SKM-1 treated with dmso at 0.1 percent for 144 hours (cell line): ENCODE measurements at regions not wholly inside any gene's neighbourhood (a gene's known extent, or its start where the extent isn't known, plus 50 kb on each side); places are given as distances from the start of the nearest gene placed in this dataset.

Experiments
- DNase-seq: peaks from one replicate; lab custom pipeline; 2025; ENCODE audit not compliant: unreplicated experiment; lab: John Stamatoyannopoulos, UW

DNA sequence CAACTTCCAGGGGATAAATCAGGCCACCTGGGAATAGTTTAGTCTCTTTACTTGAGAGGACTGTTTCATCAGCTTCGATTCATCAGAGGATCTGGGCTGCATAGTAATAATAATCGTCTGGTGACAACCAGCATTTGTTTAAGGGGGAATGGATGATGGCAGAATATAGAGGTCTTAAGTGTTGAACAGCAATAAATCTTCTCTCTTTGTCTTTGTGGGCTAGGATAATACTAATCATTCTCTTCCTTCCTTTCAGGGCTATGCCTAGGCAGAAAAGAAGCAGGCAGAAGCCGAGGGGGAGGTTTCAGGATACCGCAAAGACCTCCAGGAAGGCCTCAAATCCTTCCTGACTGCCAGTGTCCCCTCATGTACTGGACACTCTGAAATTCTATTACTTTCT is 150.4 kb upstream of the GAREM1 start:
- no peak for DNase-seq

DNA sequence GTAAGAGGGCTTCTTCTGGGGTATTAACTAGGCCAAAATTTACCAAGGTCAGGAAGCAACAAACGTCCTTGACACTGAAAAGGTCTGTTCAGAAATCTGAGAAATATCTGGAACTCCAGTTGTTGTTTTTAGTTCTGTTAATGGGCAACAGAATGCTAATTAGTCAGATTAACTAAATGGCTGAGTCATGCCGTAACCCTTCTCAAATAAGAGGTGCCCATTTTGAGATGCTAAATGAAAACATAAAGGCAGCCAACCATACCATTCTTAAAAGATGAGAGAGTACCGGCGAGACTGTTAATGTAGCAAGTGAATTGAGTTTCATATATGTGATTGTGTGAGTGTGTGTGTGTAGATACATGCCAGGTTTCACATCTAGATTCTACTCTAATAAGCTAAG is 147.9 kb upstream of the GAREM1 start:
- no peak for DNase-seq

DNA sequence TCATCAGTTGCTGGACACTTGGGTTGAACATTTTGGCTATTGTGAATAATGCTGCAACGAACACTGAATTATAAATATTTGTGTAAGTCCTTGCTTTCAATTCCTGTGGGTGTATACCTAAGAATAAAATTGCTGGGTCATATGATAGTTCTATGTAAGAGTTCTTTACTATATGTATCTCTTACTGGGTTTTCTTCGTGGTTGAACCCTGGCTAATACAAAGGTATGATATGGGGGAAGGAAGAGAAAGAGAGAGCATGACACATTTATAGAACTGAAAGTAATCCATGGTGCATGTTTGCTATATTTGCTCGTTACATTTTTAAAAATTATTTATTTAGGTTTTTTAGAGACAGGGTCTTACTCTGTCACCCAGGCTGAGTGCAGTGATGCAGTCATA is 143.1 kb upstream of the GAREM1 start:
- DNase-seq, result no peak

DNA sequence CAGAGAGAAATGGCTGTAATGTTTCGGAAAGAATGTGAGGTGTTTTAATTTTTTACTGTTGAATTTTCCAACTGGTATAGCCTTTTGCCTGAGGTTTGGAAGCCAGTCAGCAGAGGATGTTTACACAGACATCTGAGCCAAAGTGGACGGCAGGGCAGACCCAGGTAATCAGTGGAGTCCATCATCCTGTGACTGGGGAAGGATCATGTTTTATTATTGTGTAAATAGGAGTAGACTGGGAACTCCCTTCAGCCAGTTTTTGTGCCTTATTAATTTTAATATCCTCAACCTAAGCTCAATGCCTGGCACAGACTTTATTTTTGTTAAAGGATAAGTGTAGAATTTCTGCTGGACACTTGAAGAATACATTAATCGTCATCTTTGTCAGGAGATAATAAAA is 142.0 kb upstream of the GAREM1 start:
- no peak for DNase-seq

DNA sequence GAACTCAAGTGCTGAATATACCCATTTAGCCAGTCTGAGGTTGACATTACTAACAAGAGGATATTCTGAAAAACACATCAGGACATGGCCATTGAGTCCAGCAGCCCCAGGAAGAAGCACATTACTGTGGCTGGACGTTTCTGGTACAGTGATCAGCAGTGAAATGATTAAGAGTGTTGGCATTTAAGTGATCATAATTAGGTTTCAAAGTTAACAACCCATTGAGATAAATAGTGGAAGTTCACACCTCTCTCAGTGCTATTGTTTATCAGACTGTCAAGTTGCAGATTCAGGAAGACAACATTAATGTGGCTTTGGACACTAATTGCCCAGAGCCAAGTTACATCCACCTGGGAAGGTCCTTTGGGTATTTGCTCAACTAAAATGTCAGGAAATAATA is 139.5 kb upstream of the GAREM1 start:
- no peak for DNase-seq

DNA sequence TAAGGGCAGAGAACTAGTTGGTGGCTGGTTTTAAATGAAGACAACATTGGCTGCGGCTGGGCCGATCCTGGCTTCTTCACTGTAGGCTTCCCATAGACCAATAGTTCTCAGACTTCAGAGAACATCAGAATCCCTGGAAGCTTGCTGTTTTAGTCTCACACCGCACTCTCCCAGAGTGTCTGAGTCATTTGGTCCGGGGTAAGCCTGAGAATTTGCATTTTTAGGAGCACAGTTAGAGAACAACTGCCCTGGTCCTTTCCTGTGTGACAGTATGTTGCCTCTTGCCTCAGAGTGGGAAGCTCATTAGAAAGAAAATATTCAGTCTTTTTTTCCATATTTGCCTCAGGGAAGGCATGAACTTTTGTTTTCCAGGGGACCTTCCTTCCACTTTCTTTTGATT is 137.1 kb upstream of the GAREM1 start:
- no peak for DNase-seq

DNA sequence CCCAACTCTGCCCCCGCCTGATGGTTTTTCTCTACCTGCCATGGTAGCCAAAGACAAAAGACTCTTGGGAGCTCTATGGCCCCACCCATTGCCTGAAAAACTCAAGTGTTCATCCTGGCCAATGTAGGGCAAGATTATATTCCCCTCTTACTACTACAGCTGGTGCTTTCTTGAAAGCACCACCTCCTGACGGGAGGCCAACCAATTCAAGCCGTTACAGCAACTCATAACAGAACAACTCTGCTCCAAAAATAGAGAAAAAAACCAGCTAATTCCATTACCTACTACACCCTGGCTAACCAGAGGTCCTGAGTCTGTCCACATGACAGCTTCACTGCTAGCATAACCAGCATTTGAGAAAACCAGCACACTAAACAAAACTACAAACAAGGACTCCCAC is 127.5 kb upstream of the GAREM1 start:
- no peak for DNase-seq

DNA sequence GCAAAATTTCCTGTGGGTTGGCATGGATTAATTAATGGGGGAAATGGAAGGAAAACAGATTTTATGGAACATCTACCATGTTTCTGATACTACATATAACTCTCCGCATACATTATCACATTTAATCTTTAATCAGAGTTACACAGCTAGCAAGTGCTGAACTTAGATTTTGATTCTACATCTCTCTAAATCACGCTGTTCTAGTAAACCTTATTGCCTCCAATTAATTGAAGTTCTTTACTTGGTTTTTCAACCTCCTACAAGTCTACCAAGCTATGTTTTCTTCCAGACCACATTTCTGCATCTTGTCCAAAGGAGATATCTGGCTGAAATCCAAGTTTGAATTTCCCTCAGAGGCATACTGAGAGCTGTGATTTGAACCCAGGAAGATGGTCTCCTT is 125.8 kb upstream of the GAREM1 start:
- no peak for DNase-seq

DNA sequence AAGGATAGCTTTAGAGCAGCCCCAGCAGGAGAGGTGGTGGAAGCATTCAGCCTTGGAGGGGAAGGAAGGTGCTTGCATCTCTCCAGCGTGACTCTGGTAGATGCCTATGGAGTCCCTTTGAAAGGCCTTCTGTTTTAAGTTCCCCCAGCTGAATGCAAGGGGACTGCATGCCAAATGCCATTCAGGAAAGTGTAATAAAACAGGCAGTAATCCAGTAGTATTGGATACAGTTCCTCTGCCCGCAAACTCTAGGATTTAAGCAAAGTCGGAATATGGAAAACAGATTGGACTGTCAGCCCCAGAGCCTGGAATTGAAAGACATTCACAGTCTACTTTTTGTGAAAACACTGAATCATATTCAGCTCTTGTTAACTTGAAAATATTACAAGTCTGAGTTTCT is 125.2 kb upstream of the GAREM1 start:
- no peak for DNase-seq

DNA sequence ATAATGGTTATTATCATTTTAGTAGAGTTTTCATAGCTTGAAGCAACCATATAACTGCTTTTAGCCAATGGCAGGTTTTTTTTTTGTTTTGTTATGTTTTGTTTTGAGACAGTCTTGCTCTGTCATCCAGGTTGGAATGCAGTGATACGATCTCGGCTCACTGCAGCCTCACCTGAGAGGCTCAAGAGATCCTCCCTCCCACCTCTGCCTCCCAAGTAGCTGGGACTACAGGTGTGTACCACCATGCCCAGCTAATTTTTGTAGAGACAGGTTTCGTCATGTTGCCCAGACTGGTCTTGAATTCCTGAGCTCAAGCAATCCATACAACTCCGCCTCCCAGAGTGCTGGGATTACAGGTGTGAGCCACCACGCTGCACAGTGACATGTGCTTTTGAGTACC is 117.5 kb upstream of the GAREM1 start:
- no peak for DNase-seq

DNA sequence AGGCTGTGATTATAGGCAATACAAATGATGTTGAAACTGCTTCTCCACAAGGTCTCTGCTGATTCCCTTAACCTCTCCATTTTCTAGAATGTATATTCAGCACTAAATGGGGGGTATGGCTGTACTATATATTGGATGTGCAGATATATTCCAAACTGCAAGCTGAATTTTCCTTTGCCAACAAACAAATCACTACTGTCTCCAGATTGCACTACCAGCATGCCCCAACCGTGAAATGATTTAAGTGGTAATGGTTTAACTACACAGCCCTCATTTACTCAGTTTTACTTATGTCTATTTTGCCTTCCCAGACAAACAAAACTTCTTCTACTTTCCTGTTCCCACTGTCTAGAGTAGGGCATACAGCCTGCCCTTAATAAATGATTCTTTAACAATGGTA is 112.7 kb upstream of the GAREM1 start:
- DNase-seq, result no peak

DNA sequence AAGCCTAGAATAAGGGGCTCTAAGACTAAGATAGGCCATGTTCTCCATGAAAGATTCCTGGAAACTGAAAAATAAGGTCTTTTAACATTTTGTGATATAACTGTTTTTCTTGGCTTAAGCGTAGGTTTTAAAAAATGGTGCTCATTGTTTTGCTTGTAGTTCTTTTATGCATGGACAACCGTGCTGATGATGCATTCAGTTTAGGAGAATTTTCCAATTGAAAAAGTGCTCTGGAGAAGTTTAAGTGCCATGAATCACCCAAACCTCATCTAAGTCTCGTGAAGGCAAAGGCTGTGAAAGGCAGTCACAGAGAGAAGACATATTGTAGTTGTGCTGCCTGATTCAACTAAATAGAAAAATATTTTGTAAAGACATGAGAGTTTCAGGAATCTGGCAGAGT is 111.8 kb upstream of the GAREM1 start:
- DNase-seq, result no peak

DNA sequence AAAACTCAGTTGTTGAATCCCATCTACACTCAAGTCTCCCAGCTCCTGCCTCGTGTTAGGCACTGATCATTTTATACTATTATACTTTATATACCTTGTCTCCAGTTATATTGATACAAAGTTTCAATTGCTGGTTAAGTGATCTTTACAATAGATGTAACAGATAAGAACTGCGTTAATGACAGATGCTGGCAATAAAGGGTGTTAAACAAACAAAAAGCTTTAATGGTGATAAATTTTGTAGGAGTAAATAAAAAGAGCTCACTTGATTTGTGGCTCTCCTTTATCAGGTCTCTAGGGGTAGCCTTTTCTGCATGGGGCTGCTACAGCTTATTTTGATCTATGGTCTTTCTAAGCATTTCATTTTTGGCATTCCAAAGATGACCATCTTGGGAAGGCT is 106.9 kb upstream of the GAREM1 start:
- no peak for DNase-seq

DNA sequence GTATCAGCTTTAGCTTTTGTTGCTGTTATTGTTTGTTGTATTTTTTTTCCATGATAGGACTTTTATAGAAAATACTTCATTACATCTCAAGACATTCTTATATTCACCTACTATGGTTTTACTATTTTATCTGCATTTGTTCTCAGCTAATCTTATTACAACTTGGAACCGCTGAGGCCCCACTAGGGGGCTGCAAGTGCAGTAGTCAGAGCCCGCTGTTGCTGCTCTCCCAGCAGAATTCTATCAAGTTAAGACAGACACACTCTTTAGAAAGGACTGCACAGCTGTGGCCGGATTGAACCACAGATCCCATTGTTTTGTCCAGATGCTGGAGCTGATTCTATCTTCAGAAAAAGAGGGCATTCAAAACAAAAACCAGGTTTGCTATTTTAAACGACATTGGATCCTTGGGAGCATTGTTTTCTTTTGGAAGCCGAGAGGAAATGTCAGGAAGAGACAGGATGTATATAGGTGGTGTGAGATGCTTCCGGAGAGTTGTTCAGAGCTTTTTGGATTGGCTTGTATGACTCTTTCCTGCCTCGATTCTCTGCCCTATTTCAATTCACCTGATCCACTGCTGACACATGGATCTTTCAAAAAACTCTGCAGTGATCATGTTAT is 105.7 kb upstream of the GAREM1 start:
- DNase-seq, result no peak

DNA sequence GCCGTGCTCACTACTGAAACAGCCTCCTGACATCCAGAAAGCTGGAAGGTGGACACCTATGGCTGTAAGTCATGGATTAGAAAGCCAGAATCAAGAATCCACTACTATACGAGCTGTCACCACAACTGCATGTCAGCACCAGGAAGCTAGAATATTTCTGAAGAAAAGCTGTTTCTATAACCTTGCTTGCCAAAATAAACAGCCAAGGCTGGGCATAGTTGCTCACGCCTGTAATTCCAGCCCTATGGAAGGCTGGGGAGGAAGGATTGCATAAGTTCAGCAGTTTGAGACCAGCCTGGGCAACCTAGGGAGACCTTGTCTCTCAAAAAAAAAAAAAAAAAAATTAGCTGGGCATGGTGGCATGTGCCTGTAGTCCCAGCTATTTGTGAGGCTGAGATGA is 96.3 kb upstream of the GAREM1 start:
- DNase-seq, result no peak

DNA sequence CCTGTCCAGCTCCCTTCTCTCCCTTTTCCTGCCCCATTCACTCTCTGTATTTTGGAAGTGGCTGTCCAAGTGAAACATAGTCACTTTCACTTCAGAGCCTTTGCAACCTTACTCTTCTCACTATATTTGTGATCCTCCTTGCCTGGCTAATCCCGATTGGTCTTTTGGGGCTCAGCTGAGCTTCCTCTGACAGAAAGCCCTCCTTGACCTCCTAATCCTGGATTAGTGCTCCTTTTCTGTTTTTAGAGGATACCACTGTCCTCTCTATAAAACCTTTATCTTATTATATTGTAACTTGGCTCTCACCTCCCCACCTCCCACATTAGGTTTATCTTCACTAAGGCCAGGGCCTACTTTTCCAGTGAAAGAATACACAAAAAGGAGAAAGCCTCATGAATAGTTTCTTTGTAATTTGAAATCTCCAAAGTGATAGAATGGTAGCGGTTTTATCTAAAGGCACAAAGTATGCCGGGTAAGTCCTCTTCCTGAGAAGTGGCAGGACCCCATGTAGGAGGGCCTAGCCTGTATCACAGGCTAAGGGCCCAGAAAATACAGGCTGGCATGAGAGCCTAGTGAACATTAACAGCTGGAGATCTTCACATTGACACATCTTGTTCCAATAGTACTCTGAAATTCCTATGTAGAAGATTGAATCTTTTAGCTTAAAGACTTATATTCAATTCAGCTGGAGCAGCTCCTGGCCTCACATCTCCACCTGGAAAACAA is 83.1 kb upstream of the GAREM1 start:
- DNase-seq, result no peak

DNA sequence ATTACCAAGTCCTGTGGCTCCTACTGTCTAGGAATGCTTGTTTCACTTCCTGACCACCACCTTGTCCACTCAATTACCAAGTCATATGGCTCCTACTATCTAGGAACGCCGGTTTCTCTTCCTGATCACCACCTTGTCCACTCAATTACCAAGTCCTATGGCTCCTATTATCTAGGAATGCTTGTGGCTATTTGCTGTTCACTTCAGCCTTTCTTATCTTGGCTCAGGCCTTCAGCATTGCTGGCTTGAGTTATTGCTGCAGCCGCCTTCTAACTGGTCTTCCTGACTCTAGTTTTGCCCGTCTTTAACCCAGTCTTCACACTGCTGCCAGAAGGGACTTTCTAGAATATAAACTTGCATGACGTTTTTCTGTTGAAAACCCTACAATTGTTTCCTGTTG is 82.5 kb upstream of the GAREM1 start:
- no peak for DNase-seq

DNA sequence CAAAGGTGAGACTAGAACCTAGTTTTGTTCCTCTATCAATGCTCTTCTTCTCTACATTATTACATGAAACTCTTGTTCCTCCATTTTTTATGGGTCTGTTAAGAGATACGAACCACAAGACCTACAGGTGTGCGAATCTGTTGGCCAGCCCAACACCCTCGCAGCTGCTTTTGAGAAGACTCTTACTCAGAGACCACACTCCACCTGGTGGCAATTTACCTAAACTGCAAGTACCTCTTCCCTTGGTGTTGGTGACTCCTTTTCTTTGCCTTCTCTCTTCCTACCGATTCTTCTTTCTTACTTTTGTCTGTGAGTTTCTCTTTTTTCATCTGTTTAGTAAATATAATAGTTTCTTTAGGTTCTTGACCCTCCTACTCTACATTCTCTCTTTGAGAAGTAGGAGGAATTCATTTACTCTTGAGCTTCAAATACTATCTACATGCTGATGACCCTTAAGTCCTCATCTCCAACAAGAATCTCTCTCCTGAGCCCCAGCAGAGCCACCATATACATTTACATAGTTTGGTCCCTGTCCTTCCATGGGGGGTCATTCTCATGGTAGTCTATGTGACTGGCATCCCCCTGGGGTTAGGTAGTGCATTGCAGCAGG is 81.8 kb upstream of the GAREM1 start:
- peak; percentile 64 for DNase-seq

DNA sequence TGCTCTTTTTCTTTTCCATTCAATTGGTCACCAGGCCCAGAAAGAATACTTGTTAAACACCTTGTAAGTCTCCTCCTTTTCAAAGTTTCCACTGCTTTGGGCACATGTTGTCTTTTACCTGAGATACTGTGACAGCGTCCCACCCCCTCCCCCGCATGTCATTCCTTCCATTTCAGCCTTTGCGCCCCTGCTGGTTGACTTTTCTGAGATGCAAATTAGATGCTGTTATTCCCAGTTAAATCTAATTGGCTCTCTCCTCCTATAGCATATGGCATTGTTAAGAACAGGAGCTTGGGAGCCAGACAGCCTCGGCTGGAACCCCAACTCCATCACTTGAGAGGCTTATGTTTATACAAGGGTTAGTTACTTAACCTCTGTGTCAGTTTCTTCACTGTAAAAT is 80.3 kb upstream of the GAREM1 start:
- no peak for DNase-seq

DNA sequence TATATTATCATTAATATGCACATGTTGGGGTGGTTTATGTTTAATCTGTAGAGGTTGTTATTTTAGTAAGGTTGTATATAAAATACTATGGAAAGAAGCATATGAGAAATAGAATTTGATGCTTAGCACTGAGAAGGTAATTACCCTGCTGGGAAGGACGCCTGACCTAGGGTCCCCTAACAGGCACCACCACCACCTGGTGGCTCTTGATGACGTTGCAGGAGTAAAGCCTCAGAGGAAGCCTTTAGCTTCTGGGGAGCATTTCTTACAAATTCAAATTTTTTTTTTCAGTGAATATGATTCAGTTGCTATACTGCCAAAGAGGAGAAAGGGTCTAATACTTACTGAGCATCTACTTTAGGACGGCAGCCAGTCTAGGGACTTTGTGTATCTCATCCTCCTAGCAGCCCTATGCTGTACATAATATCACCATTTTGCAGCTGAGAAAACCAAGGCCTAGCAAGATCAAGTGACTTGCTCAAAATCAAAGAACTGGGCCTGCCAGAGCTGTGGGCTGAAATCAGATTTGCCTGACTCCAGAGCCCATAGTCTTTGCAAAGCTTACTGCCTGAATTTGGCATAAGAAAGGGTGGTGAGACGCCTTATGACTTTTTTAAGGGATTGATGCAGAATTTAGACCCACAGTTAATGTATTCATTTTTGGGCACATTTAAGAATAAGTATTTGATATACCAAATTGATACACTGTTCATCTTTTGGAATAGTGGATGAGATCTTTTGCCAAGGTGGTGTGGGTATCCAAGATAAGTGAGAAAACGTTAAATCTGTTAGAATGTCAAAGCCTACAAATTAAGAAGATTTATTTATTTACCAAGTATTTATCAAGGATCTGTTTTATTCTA is 78.8 kb upstream of the GAREM1 start:
- peak; percentile 52 for DNase-seq

DNA sequence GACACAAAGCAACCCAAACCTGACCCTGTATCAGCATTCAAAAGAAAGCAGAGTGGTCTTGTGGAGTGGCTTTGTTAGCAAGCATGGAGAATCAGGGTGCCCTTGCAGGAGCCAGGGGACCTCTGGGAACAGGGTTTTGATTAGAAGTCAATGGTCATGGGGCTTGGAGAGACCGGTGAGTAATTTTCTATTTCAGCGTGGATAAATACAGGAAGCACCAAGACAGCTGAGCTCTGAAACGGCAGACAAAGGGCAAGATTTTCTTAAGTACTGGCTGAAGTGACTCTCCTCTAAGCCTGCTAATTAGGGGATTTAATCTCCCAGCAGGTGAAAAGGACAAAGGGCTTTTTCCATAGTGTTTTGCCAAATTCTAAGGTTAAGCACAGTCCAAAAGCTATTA is 78.0 kb upstream of the GAREM1 start:
- DNase-seq, result no peak

DNA sequence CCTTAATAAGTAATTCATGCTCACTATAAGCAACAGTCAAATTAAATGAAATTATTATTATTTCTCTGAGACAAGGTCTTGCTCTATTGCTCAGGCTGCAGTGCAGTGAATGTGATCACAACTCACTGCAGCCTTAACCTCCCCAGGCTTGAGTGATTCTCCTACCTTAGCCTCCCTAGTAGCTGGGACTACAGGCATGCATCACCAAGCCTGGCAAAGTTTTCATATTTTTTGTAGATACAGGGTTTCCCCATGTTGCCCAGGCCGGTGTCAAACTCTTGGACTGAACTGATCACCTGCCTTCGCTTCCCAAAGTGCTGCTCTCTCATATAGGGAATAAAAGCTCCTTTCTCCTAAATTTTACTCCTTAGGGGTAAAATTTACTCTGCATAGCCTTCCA is 74.9 kb upstream of the GAREM1 start:
- DNase-seq, result no peak
